A549 (cell line): ENCODE measurements at regions not wholly inside any gene's neighbourhood (a gene's known extent, or its start where the extent isn't known, plus 50 kb on each side); places are given as distances from the start of the nearest gene placed in this dataset.
"Not testable (repeated sequence)": the region's sequence is repeated elsewhere in the genome, so short reads cannot be mapped to it uniquely, and the experiment has no call there.

Experiments
- ATAC-seq, 2 experiments: fragments of 200-7000 bp in 1 of 2; fragments of >200 bp in 1 of 2; cut with Nextera tagmentation in 1 of 2; cut with Tn5 transposase in 1 of 2; 3 replicates each; pipeline versions ENCODE4 v1.8.0 to v1.9.1; 2018 to 2020; ENCODE audit warnings: mild to moderate bottlenecking in 1 of 2, moderate library complexity in 1 of 2
- CTCF ChIA-PET: fragments of 300-600 bp; sonication (Branson Sonifier 250); formaldehyde crosslinking; extraction: SDS; loops from one replicate; lab custom pipeline; 2021; ENCODE audit warnings: antibody characterized with exemption, inconsistent platforms; lab: Yijun Ruan, JAX
- POLR2A ChIA-PET: fragments of 350-600 bp; formaldehyde crosslinking; extraction: SDS; loops from one replicate; lab custom pipeline; 2021; ENCODE audit warnings: antibody characterized with exemption, inconsistent platforms; lab: Yijun Ruan, JAX
- DNase-seq, 2 experiments: peaks; one replicate each; pipeline versions ENCODE4 v3.0.0 to v3.0.0-alpha.2; 2011 to 2016; ENCODE audit warnings: low read depth in 1 of 2, low spot score in 1 of 2
- FAIRE-seq: peaks from 2 replicates; lab custom pipeline; 2011; peaks lifted over from hg19 to GRCh38; lab: Jason Lieb, UNC
- H3K27ac ChIP-seq, 2 experiments: fragments of >200 bp; sonication (Bioruptor Twin); formaldehyde crosslinking; 3 replicates each; pipeline ENCODE4 v1.5.1; 2016 to 2017
- H3K4me1 ChIP-seq: fragments of >200 bp; sonication (Bioruptor Twin); formaldehyde crosslinking; 3 replicates; pipeline ENCODE4 v1.6.1; 2016
- H3K4me2 ChIP-seq: fragments of >200 bp; sonication (Bioruptor Twin); formaldehyde crosslinking; 3 replicates; pipeline ENCODE4 v1.6.1; 2016
- H3K4me3 ChIP-seq: fragments of >200 bp; sonication (Bioruptor Twin); formaldehyde crosslinking; 3 replicates; pipeline ENCODE4 v1.5.1; 2016
- H3K9me3 ChIP-seq: fragments of >200 bp; sonication (Bioruptor Twin); formaldehyde crosslinking; 3 replicates; pipeline ENCODE4 v1.6.1; 2016
- BHLHE40 ChIP-seq: IDR thresholded peaks from 2 replicates; pipeline ENCODE4 v1.6.1; 2012; ENCODE audit warnings: low read depth, low read length, inconsistent platforms
- EHF ChIP-seq: fragments of 250-450 bp; sonication (Bioruptor Pico); IDR thresholded peaks from 2 replicates; pipeline ENCODE4 v1.5.0; 2020; ENCODE audit warnings: mild to moderate bottlenecking
- EP300 ChIP-seq, 2 experiments: fragments of >200 bp; sonication (Bioruptor Twin); formaldehyde crosslinking; IDR thresholded peaks; 2 replicates in 1 of 2; 3 replicates in 1 of 2; pipeline ENCODE4 v1.6.1; 2016 to 2017
- ESRRA ChIP-seq: fragments of 150-350 bp; IDR thresholded peaks from 2 replicates; pipeline ENCODE4 v1.6.1; 2014; ENCODE audit warnings: mild to moderate bottlenecking, low read length, borderline replicate concordance
- FOSB ChIP-seq: fragments of 250-450 bp; sonication (Bioruptor Pico); IDR thresholded peaks from 2 replicates; pipeline ENCODE4 v1.5.0; 2020; ENCODE audit warnings: mild to moderate bottlenecking, moderate library complexity
- HEYL ChIP-seq: fragments of 250-450 bp; sonication (Bioruptor Pico); IDR thresholded peaks from 2 replicates; pipeline ENCODE4 v1.8.0; 2021; ENCODE audit warnings: mild to moderate bottlenecking, moderate library complexity
- JUN ChIP-seq, 2 experiments: fragments of >200 bp; sonication (Bioruptor Twin); formaldehyde crosslinking; IDR thresholded peaks; 2 replicates in 1 of 2; 3 replicates in 1 of 2; pipeline ENCODE4 v1.6.1; 2016 to 2017
- KDM5A ChIP-seq: fragments of 200-600 bp; sonication (generic); IDR thresholded peaks from 2 replicates; pipeline ENCODE4 v1.6.1; 2016; ENCODE audit warnings: antibody characterized with exemption, mild to moderate bottlenecking
- MAFK ChIP-seq: fragments of 450-650 bp; IDR thresholded peaks from 2 replicates; pipeline ENCODE4 v1.6.1; 2014; ENCODE audit not compliant: partially characterized antibody
- MAZ ChIP-seq: fragments of 150-350 bp; IDR thresholded peaks from 2 replicates; pipeline ENCODE4 v1.6.1; 2014; ENCODE audit warnings: antibody characterized with exemption, low read depth, low read length, borderline replicate concordance
- MYC ChIP-seq: IDR thresholded peaks from 2 replicates; pipeline ENCODE4 v1.6.1; 2012; ENCODE audit warnings: mild to moderate bottlenecking, inconsistent platforms, low read length, improper control_type of control experiment, borderline replicate concordance
- NPAS2 ChIP-seq: fragments of 250-450 bp; sonication (Bioruptor Pico); IDR thresholded peaks from 2 replicates; pipeline ENCODE4 v1.8.0; 2022; ENCODE audit warnings: mild to moderate bottlenecking, moderate library complexity, borderline replicate concordance
- PHF8 ChIP-seq: fragments of 200-600 bp; sonication (generic); IDR thresholded peaks from 2 replicates; pipeline ENCODE4 v1.6.1; 2016; ENCODE audit warnings: low read depth, mild to moderate bottlenecking, antibody characterized with exemption, moderate library complexity, borderline replicate concordance
- POLR2AphosphoS2 ChIP-seq: conservative IDR thresholded peaks from 2 replicates; pipeline ENCODE4 v1.6.1; 2012; ENCODE audit warnings: low read length, improper control_type of control experiment, inconsistent platforms
- RARB ChIP-seq: fragments of 250-450 bp; sonication (Bioruptor Pico); IDR thresholded peaks from 2 replicates; pipeline ENCODE4 v1.8.0; 2021; ENCODE audit warnings: mild to moderate bottlenecking, moderate library complexity
- RFX5 ChIP-seq: fragments of 450-650 bp; IDR thresholded peaks from 2 replicates; pipeline ENCODE4 v1.7.1; 2014; ENCODE audit warnings: antibody characterized with exemption, mild to moderate bottlenecking, moderate library complexity
- SREBF2 ChIP-seq: fragments of 450-650 bp; IDR thresholded peaks from 2 replicates; pipeline ENCODE4 v1.6.1; 2014; ENCODE audit warnings: mild to moderate bottlenecking, moderate library complexity
- ZFP36 ChIP-seq: fragments of 450-650 bp; IDR thresholded peaks from 2 replicates; pipeline ENCODE4 v1.6.1; 2014; ENCODE audit warnings: borderline replicate concordance; ENCODE audit not compliant: partially characterized antibody
- ZNF302 ChIP-seq: fragments of 250-450 bp; sonication (Bioruptor Pico); IDR thresholded peaks from 2 replicates; pipeline ENCODE4 v1.9.0; 2021; ENCODE audit warnings: inconsistent platforms, mild to moderate bottlenecking, moderate library complexity
- WGBS: methylation state at CpG from one replicate; pipeline ENCODE4 v1.1.6; 2017; ENCODE audit errors: missing lambda C conversion rate; 5-methylcytosine and 5-hydroxymethylcytosine counted together
- TF ChIP-seq, protein P1 (sequence below): fragments of >200 bp; sonication (Bioruptor Twin); formaldehyde crosslinking; IDR thresholded peaks from 3 replicates; pipeline ENCODE4 v1.6.1; 2016
- TF ChIP-seq, protein P2 (sequence below): IDR thresholded peaks from 2 replicates; pipeline ENCODE4 v1.6.1; 2012; ENCODE audit warnings: low read depth, borderline replicate concordance
- TF ChIP-seq, protein P3 (sequence below): fragments of >200 bp; sonication (Bioruptor Twin); formaldehyde crosslinking; IDR thresholded peaks from 2 replicates; pipeline ENCODE4 v1.6.1; 2016
- TF ChIP-seq, protein P4 (sequence below): fragments of 150-350 bp; IDR thresholded peaks from 2 replicates; pipeline ENCODE4 v1.6.1; 2014; ENCODE audit warnings: low read depth, mild to moderate bottlenecking, low read length
- TF ChIP-seq, protein P5 (sequence below): fragments of >200 bp; sonication (Bioruptor Twin); formaldehyde crosslinking; IDR thresholded peaks from 3 replicates; pipeline ENCODE4 v1.5.1; 2016

DNA sequence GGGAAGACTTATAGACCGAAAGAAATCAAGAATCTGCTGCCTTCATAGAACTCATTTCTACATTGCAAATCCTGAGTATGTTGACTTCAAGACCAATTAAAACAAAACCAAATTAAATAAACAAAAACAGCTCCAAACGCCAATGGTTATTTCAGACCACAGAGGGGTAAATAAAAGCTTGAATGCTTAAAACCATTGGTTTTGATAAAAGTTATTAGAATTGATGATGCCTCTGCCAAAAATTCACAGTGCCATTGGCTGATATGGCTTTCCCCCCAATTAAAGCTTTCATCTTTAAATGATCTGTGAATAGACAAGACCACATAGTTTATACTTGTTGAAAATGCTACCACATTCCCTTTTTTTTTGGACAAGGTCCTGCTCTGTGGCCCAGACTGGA lies 188.5 kb downstream of the NFKBIZ start:
- WGBS, result 30% methylated on average over 2 of the region's 2 CpGs
- ATAC-seq (no peak), FAIRE-seq (no peak), DNase-seq (no peak)
- no peak for TF ChIP-seq ESRRA
- TF ChIP-seq, protein P1, sequence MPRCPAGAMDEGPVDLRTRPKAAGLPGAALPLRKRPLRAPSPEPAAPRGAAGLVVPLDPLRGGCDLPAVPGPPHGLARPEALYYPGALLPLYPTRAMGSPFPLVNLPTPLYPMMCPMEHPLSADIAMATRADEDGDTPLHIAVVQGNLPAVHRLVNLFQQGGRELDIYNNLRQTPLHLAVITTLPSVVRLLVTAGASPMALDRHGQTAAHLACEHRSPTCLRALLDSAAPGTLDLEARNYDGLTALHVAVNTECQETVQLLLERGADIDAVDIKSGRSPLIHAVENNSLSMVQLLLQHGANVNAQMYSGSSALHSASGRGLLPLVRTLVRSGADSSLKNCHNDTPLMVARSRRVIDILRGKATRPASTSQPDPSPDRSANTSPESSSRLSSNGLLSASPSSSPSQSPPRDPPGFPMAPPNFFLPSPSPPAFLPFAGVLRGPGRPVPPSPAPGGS, result no peak
- no peak for TF ChIP-seq MYC
- TF ChIP-seq SREBF2, result no peak
- TF ChIP-seq NPAS2 (CRISPR knock-in tag), result no peak
- no peak for TF ChIP-seq JUN (IDR thresholded peaks at IDR 0.05)
- TF ChIP-seq PHF8, result no peak
- TF ChIP-seq, protein P2, sequence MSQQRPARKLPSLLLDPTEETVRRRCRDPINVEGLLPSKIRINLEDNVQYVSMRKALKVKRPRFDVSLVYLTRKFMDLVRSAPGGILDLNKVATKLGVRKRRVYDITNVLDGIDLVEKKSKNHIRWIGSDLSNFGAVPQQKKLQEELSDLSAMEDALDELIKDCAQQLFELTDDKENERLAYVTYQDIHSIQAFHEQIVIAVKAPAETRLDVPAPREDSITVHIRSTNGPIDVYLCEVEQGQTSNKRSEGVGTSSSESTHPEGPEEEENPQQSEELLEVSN, result no peak
- no peak for TF ChIP-seq MAFK
- no peak for TF ChIP-seq KDM5A
- POLR2A ChIA-PET, result no interaction called here
- Histone ChIP-seq H3K27ac (no peak overlapping the region), H3K4me2 (no peak overlapping the region), H3K9me3 (peaks cover 4% of the 10 kb centered on the region; the same call in 1 of the 3 replicates), H3K4me3 (no peak overlapping the region), H3K4me1 (no peaks in the 10 kb centered on the region)
- CTCF ChIA-PET, result no interaction called here

DNA sequence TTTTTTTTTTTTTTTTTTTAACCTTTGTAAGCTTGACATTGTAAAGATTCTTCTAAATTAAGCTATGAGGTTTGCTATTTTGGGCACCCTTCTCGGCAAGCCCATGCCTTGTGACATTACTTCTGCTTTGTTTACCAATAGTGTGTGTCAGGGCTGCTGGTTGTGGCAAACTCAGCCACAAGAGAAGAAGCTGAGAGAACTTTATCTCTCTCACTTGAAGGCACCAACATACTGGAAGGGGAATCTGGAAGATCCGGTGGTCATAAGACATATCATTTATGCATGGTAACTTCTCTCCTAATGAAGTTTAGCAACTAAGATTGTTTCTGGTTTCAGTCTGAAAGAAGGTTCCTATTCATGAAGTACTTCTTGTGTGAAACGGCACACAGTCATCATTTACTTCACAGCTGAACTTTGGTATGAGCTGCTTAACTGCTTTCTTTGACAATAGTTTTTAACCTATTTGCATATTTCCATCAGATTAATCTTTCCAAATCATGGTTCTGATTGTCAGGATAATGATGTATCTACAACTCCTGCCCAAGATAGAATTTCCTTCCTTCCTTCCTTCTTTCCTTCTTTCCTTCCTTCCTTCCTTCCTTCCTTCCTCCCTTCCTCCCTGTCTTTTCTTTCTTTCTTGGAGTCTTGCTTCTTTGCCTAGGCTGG lies 189.3 kb downstream of the NFKBIZ start:
- TF ChIP-seq, protein P1, result no peak
- no peak for TF ChIP-seq MAFK
- no peak for TF ChIP-seq EP300 (IDR thresholded peaks at IDR 0.05)
- no peak for TF ChIP-seq RFX5
- no peak for TF ChIP-seq POLR2AphosphoS2
- no peak for TF ChIP-seq BHLHE40
- no peak for TF ChIP-seq MAZ
- TF ChIP-seq FOSB (CRISPR knock-in tag), result no peak
- TF ChIP-seq, protein P3, sequence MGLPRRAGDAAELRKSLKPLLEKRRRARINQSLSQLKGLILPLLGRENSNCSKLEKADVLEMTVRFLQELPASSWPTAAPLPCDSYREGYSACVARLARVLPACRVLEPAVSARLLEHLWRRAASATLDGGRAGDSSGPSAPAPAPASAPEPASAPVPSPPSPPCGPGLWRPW, result no peak
- no peak for TF ChIP-seq ZNF302 (CRISPR knock-in tag)
- no peak for TF ChIP-seq JUN (IDR thresholded peaks at IDR 0.05)
- TF ChIP-seq RARB (CRISPR knock-in tag), result no peak
- TF ChIP-seq, protein P4, sequence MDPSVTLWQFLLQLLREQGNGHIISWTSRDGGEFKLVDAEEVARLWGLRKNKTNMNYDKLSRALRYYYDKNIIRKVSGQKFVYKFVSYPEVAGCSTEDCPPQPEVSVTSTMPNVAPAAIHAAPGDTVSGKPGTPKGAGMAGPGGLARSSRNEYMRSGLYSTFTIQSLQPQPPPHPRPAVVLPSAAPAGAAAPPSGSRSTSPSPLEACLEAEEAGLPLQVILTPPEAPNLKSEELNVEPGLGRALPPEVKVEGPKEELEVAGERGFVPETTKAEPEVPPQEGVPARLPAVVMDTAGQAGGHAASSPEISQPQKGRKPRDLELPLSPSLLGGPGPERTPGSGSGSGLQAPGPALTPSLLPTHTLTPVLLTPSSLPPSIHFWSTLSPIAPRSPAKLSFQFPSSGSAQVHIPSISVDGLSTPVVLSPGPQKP, result no peak
- no peak for TF ChIP-seq ZFP36
- TF ChIP-seq HEYL, result no peak
- TF ChIP-seq EHF, result no peak
- TF ChIP-seq, protein P5, sequence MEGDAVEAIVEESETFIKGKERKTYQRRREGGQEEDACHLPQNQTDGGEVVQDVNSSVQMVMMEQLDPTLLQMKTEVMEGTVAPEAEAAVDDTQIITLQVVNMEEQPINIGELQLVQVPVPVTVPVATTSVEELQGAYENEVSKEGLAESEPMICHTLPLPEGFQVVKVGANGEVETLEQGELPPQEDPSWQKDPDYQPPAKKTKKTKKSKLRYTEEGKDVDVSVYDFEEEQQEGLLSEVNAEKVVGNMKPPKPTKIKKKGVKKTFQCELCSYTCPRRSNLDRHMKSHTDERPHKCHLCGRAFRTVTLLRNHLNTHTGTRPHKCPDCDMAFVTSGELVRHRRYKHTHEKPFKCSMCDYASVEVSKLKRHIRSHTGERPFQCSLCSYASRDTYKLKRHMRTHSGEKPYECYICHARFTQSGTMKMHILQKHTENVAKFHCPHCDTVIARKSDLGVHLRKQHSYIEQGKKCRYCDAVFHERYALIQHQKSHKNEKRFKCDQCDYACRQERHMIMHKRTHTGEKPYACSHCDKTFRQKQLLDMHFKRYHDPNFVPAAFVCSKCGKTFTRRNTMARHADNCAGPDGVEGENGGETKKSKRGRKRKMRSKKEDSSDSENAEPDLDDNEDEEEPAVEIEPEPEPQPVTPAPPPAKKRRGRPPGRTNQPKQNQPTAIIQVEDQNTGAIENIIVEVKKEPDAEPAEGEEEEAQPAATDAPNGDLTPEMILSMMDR, result no peak
- TF ChIP-seq PHF8, result no peak
- DNase-seq, result no peak
- Histone ChIP-seq H3K9me3 (peaks cover 4% of the 10 kb centered on the region; the same call in 1 of the 3 replicates), H3K4me1 (no peaks in the 10 kb centered on the region), H3K27ac (no peak overlapping the region), H3K4me2 (no peak overlapping the region), H3K4me3 (no peak overlapping the region)
- ChIA-PET POLR2A (no interaction called here), CTCF (no interaction called here)
- ATAC-seq, result no peak
- no peak for FAIRE-seq
- WGBS, result 72% methylated on average over 3 of the region's 3 CpGs

DNA sequence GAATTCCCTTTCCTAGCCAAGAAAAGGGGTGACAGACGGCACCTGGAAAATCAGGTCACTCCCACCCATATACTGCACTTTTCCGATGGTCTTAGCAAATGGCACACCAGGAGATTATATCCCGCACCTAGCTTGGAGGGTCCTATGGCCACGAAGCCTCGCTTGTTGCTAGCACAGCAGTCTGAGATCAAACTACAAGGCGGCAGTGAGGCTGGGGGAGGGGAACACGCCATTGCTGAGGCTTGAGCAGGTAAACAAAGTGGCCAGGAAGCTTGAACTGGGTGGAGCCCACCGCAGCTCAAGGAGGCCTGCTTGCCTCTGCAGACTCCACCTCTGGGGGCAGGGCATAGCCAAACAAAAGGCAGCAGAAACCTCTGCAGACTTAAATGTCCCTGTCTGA lies 190.8 kb downstream of the NFKBIZ start:
- CTCF ChIA-PET, result interaction anchor here (1.6 kb wide), 1 partner anchor 12 kb away, joined by 3 read pairs; no protein-coding TSS in a partner anchor
- ATAC-seq, POLR2A ChIA-PET, H3K9me3 ChIP-seq, H3K4me3 ChIP-seq, H3K4me2 ChIP-seq, H3K27ac ChIP-seq, FAIRE-seq, DNase-seq, H3K4me1 ChIP-seq: not testable (repeated sequence)
- WGBS, result 65% methylated on average over 8 of the region's 8 CpGs
